Right hindlimb (tissue), 1 donor: ENCODE measurements at regions not wholly inside any gene's neighbourhood (a gene's known extent, or its start where the extent isn't known, plus 50 kb on each side); places are given as distances from the start of the nearest gene placed in this dataset.

ENCODE experiments used
- DNase-seq: peaks from one replicate; pipeline ENCODE4 v3.0.0-alpha.2; 2018

- no peak for DNase-seq
These were observed 112.1 kb upstream of the SOX1 start for GRCh38 chr13:111954661-111955411.

DNA sequence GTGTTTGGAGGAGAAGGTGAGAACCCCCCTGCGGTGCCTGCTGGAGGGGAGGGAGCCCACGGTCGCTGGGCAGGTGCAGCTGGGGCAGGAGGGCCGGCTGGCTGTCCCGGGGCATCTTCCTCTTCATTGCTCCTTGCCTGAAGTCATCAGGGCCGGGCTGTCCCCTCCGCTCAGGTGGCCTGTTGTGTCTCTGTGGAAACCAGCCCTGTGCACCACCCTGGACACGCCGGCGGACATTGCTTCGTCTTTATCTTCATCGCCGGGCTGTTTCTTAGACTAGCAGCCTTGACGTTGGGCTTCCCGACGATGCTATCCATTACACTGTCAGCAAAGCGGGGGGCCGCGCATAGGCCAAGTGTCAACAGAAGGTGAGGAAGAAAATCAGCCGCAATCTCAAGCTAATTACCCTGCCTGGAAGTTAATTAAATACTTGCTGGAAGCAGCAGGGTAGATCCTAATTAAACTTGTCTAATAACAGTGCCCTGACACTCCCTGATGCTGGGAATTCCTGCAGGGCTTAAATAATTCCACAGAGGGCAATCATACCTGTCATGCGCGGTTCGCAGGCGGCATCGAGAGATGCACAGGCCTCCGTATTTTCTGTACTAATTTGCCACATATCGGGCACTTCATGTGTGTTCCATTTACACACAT is 111.4 kb upstream of the SOX1 start:
- no peak for DNase-seq

- no peak for DNase-seq
These were observed 110.4 kb upstream of the SOX1 start for GRCh38 chr13:111956261-111957151.

DNA sequence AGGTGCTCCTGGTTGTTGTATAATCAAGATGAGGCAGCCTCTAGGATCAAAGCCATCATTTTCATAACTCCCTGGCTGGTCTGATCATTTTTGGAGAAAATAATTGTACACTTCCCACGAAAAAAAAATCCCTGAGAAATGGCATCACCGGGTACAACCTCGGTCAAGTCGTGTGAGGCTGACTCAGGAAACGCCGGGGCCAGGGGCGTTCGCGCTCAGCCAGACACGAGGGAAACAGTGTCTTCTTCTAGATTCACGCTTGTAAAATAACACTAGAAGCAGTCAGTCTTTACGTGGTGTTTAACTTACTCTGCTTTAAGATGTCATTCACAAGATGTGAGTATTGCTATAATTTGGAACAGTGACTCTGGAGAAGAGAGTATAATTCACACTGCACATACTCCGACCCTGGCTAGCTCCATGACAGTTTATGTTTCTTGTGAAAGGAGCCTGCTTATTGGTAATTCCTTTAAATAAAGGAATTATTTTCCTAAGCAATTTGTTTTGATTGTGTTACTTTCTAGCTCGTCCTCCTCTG is 109.0 kb upstream of the SOX1 start:
- no peak for DNase-seq

DNA sequence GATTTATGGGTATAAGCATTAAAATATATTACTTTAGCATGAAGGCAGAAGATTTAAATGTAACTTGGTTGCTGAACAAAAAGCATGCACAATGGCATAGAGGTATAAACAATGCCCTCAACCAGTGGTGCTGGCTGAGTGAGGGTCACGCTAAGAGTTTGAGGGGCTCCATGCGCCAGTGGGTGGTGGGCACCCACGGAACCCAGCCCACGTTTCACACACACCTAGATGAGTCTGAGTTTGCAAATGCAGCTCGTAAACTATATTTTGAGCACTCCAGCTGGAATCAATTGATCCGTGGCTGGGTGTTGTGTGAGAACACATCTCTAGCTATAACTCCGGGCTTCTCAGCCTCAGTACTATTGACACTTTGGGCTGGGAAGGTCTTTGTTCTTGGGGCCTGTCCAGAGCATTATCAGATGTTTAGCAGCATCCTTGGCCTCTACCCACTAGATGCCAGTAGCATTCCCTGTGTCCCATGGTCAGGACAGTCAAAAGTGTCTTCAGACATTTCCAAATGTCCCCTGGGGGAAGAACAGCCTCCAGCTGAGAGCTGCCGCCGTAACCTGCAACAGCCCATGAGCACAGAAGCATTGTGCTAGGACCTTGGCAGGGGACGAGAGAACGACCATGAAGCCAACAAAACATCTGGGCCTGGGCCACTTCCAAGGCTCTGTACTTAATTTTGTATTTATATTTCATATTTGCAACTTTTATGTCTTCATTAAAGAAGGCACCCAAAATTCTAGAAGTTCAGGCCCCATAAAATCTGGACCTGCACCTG is 108.1 kb upstream of the SOX1 start:
- DNase-seq, result no peak

DNA sequence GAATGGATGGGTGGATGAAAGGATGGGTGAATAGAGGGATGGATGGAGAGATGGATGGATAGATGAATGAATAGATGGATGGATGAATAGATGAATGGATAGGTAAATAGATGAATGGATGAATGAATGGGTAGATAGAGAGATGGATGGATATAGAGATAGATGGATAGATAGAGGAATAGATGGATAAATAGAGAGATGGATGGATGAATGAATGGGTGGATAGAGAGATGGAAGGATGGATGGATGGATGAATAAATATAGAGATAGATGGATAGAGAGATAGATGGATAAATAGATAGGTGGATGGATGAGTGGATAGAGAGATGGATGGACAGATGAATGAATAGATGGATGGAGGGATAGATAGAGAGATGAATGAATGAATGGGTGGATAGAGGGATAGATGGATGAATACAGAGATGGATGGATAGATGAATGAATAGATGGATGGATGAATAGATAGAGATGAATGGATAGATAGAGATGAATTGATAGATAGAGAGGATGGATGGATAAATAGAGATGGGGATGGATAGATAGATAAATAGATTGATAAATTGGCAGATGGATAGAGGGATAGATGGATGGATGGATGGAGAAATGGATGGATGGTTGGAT is 106.7 kb upstream of the SOX1 start:
- no peak for DNase-seq

DNA sequence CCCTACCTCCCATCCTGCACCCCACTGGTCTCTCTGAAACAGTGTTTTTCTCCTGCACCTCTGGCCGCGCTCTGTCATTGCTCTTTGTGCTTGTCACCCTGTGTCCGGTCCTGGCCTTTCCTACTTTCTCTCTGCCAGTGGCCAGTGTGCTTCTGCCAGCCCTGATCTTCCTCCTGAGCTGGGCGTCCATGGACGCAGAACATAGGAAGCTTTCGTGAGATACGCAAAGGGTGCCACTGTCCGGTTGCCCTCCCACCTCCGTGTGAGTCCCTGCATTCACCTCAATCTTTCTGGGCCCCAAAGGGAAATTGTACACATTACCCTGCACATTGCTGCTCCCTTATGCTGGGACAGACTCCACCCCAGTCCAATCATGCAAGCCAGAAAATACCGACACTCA is 105.7 kb upstream of the SOX1 start:
- no peak for DNase-seq

- no peak for DNase-seq
These were observed 105.2 kb upstream of the SOX1 start for GRCh38 chr13:111961651-111962192.

GRCh38 chr13:111962431-111962891 is 104.5 kb upstream of the SOX1 start:
- no peak for DNase-seq

DNA sequence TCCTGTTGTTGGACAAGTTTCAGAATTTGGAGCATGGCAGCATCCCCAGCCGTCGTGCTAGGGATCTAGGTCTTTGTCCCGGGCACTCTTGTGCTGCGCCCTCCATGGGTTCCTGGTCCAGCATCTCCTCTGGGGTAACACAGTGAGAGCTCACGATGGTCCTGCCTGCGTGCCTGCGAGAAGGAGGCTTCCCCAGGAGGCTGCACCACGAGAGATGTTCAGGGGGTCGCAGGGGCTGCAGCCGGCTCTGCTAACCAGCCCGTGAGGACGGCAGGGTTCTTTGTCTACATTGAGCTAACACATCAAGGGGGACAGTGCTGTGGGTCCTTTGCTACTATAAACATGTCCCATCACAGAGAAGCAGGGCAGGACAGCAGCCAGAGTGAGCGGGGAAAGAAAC is 103.9 kb upstream of the SOX1 start:
- DNase-seq, result no peak

DNA sequence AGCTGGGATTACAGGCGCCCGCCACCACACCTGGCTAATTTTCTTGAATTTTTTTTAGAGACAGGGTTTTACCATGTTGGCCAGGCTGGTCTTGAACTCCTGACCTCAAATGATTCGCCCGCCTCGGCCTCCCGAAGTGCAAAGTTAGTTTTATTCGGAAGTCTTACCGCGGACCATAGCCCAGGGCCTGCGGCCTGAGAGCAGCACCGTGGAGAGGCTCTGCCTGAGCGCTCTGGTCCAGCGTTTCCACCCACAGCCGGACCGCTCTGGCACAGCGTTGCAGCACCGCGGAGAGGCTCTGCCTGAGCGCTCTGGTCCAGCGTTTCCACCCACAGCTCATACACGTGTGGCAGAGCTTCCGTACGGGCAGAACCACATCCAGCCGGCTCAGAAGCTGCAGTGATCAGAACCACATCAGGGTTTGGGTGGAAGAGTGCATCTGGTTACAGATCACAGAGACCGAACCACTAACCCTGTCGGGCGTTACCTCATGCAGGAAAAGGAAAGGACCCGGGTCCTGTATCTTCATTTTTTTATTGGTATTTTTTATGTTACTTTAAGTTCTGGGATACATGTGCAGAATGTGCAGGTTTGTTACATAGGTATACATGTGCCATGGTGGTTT is 102.4 kb upstream of the SOX1 start:
- no peak for DNase-seq

DNA sequence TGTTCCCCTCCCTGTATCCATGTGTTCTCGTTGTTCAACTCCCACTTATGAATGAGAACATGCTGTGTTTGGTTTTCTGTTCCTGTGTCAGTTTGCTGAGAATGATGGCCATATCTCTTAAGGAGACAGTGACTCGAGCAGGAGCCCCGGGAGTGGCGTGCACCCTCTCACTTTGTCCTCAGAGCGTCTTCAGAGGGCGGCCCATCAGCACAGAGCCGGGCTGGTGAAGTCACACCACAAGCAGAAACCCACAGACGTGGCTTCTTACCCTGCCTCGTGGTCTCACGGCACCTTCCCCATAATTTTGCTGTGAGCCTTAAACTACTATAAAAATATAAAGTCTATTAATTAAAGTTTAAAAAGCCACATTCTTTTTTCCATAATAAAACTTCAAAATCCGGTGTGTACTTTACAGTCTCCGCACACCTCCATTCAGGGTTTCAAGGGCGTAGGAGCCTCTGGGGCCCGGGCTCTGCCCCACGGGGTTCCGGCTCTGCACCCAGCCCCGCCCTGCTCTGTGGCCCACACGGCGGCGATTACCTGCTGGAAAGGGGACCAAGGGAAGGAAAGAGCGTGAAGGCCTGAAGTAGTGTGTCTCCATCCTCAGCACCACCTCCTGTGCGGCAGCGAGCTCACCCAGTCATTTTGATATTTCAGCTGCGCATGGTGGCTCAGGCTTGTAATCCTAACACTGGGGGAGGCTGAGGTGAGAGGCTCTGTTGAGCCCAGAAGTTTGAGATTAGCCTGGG is 101.3 kb upstream of the SOX1 start:
- DNase-seq, result no peak

DNA sequence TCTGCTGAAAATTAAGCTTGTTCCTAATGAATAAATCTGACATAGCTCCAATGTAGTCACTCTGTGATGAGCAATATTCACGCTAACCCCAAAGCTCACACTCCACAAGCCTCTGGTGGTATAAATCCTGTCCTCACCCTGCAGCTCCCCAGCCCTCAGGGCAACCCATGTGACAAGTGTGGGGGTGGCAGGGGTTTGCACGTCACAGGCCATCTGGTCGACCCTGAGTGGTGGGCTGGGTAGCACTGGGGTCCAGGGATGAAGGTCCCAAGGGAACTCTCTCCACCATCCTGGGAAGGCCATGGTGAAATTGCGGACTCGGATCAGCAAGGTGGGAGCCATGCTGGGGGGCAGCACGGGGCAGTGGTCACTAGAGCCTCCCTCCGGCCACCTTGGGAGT is 100.0 kb upstream of the SOX1 start:
- DNase-seq, result no peak

DNA sequence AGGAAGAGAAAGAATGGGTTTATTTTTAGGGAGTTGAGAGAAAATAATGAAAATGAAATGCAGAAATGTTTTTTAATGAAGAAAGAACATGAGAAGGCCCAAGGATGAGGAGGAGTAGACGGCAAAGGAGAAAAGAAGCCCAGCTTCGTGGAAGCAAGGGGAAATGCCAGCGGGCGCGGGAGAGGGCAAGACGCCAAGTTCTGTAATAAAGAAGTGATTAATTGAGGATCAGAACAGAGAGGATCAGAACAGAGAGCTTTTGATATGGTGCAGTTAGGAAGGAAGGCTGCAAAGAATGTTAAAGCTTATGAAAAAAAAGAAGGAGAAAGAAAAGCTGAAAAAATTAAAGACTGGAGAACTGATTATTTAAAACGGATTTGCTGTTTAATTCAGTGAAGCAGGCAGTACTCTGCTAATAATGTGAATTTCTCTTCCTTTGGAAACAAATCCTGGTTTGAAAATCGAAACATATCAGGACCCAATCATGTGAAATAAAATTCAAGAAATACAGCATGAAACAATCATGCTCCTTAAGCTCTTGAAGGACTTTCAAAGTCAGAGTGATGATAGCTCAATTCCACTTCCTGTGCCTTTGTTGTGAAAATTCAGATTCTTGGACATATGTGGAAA is 99.3 kb upstream of the SOX1 start:
- DNase-seq, result no peak

DNA sequence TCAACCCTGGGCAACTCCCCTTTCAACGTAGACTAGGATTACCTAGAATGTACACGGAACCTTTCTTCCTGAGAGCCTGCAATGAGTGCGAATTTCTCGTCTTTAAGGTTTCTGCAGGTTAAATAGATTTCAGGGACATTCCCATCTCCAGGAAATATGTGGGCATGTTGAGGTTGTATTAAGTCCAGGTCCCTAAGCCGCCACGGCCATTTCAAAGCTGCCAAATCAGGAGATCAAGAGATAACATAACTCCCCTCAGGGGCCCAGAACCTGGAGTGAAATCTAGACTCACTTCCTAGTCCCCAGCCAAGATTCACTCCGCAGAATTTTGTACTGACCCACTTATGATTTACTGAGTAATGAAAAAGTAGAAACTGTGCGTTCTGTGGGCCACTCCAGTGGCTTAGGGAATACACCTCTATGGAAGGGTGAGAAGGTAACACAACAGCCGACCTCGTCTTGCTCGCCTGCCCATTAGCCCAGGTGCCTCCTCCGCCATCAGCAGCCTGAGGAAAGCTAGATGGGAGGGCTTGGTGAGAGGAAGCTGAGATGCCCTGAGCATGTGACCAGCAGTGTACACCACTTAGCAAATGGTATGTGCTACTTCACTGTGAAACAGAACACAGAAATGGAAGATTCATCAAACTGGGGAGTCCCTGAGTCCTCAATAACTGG is 98.5 kb upstream of the SOX1 start:
- DNase-seq, result no peak

- DNase-seq, result no peak
These were observed 97.3 kb upstream of the SOX1 start for GRCh38 chr13:111969551-111970135.

DNA sequence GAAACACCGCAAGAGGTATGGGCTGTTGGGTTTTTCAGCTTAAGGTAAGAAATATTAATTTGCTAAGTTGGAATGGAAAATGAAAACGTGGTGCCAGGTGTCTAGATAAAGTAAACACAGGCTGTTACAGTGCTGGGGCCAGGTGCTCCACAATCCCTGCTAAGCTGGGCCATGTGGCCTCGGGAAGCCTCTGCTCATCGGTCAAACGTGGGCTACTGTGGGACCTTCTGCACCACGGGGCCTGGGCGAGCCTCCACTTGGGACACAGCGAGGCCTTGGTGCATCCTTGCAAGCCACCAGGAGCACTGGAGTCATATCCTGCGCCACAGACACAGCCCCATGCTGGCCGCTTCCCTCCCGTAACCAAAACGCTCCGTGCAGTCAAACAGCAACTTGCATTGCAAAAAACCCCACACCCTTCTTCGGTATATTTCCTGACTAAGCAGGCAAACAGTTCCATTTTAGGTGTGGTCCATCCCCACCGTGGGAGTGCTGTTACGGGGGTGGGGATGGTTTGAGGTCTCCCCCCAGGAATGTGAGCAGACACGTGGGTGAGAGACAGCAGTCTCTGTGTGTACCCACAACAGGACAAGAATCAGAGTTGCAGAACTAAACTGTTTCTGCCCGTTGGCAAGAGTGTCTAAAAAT is 96.3 kb upstream of the SOX1 start:
- DNase-seq, result no peak
